ENCODE measurements at regions not wholly inside any gene's neighbourhood (a gene's known extent, or its start where the extent isn't known, plus 50 kb on each side); places are given as distances from the start of the nearest gene placed in this dataset.

DNA sequence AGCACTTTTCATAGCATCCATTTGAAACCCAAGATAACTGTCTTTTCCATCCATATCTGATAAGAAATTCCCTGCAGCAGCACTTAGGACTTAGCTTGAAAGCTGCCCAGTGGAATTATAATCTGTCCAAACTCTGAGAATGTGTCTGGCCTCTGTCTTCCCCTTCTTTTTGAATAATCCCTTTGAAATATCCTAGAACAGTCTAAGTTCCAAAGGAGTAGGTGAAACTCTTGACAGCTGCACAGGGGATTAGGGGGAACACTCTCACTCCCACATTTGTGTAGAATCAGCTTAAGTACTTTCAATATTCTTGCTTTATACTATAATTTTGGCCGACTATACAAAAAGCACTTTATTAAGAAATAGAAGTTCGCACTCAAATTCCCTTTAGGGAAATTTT, 157.7 kb downstream of the PAPSS1 start:
- Histone ChIP-seq H3K27ac (peak overlapping the region; percentile 92), H3K4me3 (ENCODE audit: low read depth, low read length) (no peak overlapping the region), H3K27me3 (replicated peaks) (no peaks in the 10 kb centered on the region), H3K36me3 (replicated peaks) (no peaks in the 10 kb centered on the region)
- TF ChIP-seq, protein P1, sequence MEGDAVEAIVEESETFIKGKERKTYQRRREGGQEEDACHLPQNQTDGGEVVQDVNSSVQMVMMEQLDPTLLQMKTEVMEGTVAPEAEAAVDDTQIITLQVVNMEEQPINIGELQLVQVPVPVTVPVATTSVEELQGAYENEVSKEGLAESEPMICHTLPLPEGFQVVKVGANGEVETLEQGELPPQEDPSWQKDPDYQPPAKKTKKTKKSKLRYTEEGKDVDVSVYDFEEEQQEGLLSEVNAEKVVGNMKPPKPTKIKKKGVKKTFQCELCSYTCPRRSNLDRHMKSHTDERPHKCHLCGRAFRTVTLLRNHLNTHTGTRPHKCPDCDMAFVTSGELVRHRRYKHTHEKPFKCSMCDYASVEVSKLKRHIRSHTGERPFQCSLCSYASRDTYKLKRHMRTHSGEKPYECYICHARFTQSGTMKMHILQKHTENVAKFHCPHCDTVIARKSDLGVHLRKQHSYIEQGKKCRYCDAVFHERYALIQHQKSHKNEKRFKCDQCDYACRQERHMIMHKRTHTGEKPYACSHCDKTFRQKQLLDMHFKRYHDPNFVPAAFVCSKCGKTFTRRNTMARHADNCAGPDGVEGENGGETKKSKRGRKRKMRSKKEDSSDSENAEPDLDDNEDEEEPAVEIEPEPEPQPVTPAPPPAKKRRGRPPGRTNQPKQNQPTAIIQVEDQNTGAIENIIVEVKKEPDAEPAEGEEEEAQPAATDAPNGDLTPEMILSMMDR (IDR thresholded peaks at IDR 0.05; ENCODE audit: low read depth, low read length, missing control alignments), result no peak
- in situ Hi-C loops (cut with HindIII; ENCODE audit: low pct_ligation_motif_present, low sequenced_read_pairs), result no loop called here
- no peak for DNase-seq

DNA sequence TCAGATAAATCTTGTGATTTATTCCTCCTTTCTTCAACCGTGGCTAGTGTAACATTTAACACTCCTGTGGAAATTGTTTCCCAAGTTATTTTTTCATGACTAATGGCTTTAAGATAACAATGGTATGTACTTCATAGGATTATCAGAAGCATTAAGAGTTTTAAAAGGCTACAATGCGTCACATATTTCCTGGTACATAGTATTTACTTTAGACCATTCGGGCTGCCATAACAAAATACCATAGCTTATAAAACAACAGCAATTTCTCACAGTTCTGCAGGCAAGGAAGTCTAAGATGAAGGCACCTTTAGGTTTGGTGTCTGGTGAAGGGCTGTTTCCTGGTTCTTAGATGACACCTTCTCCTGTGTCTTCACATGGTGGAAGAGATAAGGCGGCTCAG, 158.6 kb downstream of the PAPSS1 start:
- TF ChIP-seq, protein P1 (IDR thresholded peaks at IDR 0.05; ENCODE audit: low read depth, low read length, missing control alignments), result no peak
- DNase-seq, result peak; percentile 60

DNA sequence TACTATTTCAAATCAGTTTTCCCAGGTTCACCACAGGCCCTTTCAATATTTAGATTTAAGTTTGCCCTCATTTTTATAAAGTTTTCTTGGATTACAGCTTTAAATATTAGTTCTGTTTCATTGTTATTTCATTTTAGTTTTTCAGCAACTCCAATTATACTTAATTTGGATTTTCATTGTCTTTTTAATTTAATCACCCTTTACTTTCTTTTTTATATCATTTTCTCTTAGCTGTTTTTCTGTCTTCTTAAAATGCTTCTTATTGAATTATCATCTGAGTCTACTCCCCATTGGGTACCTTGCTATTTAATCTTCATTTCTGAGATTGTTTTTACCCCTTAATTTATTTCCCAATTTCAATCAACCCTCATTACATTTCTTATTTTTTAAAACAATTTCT, 160.4 kb downstream of the PAPSS1 start:
- DNase-seq, result no peak
- H3K4me3 ChIP-seq (ENCODE audit: low read depth, low read length), result no peak overlapping the region

More for the DNA sequence above, 158.6 kb downstream of the PAPSS1 start:
- Histone ChIP-seq H3K27me3 (replicated peaks) (no peaks in the 10 kb centered on the region), H3K36me3 (replicated peaks) (no peaks in the 10 kb centered on the region), H3K4me3 (ENCODE audit: low read depth, low read length) (no peak overlapping the region), H3K27ac (peak overlapping the region; percentile 92)
- in situ Hi-C loops (cut with HindIII; ENCODE audit: low pct_ligation_motif_present, low sequenced_read_pairs), result no loop called here

DNA sequence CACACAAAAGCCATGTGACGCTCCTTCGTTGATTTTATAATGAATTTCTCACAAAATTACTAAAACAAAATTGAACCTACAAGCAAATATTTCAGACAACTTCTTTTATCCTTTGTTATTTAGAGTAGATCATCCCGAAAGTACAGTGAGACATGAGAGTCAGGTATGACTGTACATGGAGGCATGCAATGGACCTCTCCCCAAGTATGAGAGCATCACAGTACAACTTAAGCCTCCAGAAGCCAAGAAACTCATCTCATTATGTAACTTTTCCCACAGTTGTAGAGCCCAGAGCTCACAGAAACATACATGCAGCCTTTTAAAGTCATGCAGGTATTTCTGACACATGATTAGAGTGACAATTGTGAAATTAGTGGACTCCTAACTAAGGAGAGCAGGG, 167.7 kb downstream of the PAPSS1 start:
- no peaks in the 10 kb centered on the region for H3K36me3 ChIP-seq (replicated peaks)
- DNase-seq, result no peak
- no peak overlapping the region for H3K27ac ChIP-seq
- in situ Hi-C loops (cut with HindIII; ENCODE audit: low pct_ligation_motif_present, low sequenced_read_pairs), result no loop called here
- TF ChIP-seq, protein P1 (IDR thresholded peaks at IDR 0.05; ENCODE audit: low read depth, low read length, missing control alignments), result no peak
- no peaks in the 10 kb centered on the region for H3K27me3 ChIP-seq (replicated peaks)
- H3K4me3 ChIP-seq (ENCODE audit: low read depth, low read length), result no peak overlapping the region

More for the DNA sequence above, 160.4 kb downstream of the PAPSS1 start:
- in situ Hi-C loops (cut with HindIII; ENCODE audit: low pct_ligation_motif_present, low sequenced_read_pairs), result no loop called here
- H3K27ac ChIP-seq, result no peak overlapping the region
- TF ChIP-seq, protein P1 (IDR thresholded peaks at IDR 0.05; ENCODE audit: low read depth, low read length, missing control alignments), result no peak
- H3K27me3 ChIP-seq (replicated peaks), result no peaks in the 10 kb centered on the region
- no peaks in the 10 kb centered on the region for H3K36me3 ChIP-seq (replicated peaks)

DNA sequence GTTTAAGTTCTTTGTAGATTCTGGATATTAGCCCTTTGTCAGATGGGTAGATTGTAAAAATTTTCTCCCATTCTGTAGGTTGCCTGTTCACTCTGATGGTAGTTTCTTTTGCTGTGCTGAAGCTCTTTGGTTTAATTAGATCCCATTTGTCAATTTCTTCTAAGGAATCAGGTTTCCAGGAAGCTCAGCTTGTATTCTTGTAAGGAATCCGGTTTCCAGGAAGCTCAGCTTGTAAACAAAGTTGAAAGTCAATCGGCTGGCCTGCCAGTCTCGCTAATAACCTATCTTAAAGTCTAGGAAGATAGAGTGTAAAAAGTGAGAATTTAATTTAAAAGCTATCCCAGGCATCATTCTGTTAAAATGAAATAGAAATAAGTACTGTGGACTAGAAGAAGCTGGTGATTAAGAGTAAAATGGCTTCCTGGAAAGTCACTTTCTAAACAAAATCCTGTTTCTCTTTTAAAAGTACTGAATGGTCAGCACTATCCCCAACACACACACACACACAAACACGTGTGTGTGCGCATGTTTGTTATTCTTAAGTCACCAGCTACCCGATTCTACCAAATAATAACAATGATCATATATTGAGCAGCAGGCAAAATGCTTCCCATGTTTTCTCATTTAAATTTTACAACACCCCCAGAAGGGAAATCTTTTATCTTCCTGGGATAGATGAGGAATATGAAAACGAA, 171.7 kb downstream of the PAPSS1 start:
- Histone ChIP-seq H3K36me3 (replicated peaks) (no peaks in the 10 kb centered on the region), H3K27ac (no peak overlapping the region), H3K4me3 (ENCODE audit: low read depth, low read length) (no peak overlapping the region), H3K27me3 (replicated peaks) (no peaks in the 10 kb centered on the region)
- in situ Hi-C loops (cut with HindIII; ENCODE audit: low pct_ligation_motif_present, low sequenced_read_pairs), result no loop called here
- TF ChIP-seq, protein P1 (IDR thresholded peaks at IDR 0.05; ENCODE audit: low read depth, low read length, missing control alignments), result no peak
- no peak for DNase-seq

DNA sequence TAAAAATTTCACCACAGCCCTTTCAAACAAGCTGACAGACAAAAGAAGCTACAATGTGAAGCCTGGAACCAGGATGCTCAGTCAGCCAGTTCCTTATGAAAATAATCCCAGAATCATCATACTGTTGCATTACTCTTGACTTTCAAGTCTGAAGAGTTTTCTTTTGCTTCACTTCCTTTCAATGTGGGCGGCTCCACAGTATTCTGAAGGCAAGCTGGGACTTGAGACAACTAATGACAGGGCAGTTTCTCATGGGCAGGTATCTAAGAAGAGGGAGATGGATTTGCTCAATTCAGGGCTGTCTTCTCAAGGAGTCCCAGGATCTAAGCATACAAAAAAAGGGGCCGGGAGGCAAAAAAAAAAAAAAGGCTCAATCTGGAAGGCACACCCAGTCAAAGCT, 173.4 kb downstream of the PAPSS1 start:
- Histone ChIP-seq H3K4me3 (ENCODE audit: low read depth, low read length) (no peak overlapping the region), H3K27me3 (replicated peaks) (no peaks in the 10 kb centered on the region), H3K27ac (no peak overlapping the region), H3K36me3 (replicated peaks) (no peaks in the 10 kb centered on the region)
- TF ChIP-seq, protein P1 (IDR thresholded peaks at IDR 0.05; ENCODE audit: low read depth, low read length, missing control alignments), result no peak
- in situ Hi-C loops (cut with HindIII; ENCODE audit: low pct_ligation_motif_present, low sequenced_read_pairs), result no loop called here
- no peak for DNase-seq
